ENCODE measurements at regions not wholly inside any gene's neighbourhood (a gene's known extent, or its start where the extent isn't known, plus 50 kb on each side); places are given as distances from the start of the nearest gene placed in this dataset.

GRCh38 chr11:116458546-116458945, 314.2 kb downstream of the BUD13 start:
- TF ChIP-seq CTCF (IDR thresholded peaks at IDR 0.05; ENCODE audit: unreplicated experiment) = no peak
- H3K4me1 Mint-ChIP-seq (ENCODE audit: low read depth) = peaks cover 8% of the 10 kb centered on the region
- DNase-seq (ENCODE audit: low spot score, unreplicated experiment) = no peak
- no peaks in the 10 kb centered on the region for H3K9me3 Mint-ChIP-seq (ENCODE audit: low read depth)
- H3K27me3 Mint-ChIP-seq = peaks cover 21% of the 10 kb centered on the region
- no peak overlapping the region for H3K27ac Mint-ChIP-seq
- no peak overlapping the region for H3K4me3 Mint-ChIP-seq (ENCODE audit: low read depth)
- no peaks in the 10 kb centered on the region for H3K36me3 Mint-ChIP-seq (ENCODE audit: insufficient read depth)

- Mint-ChIP-seq H3K27ac (no peak overlapping the region), H3K27me3 (peaks cover 17% of the 10 kb centered on the region), H3K36me3 (ENCODE audit: insufficient read depth) (no peaks in the 10 kb centered on the region), H3K9me3 (ENCODE audit: low read depth) (no peaks in the 10 kb centered on the region), H3K4me1 (ENCODE audit: low read depth) (peaks cover 8% of the 10 kb centered on the region), H3K4me3 (ENCODE audit: low read depth) (no peak overlapping the region)
- no peak for TF ChIP-seq CTCF (IDR thresholded peaks at IDR 0.05; ENCODE audit: unreplicated experiment)
- DNase-seq (ENCODE audit: low spot score, unreplicated experiment) = no peak
Measured at GRCh38 chr11:116457336-116458007, 315.3 kb downstream of the BUD13 start.

GRCh38 chr11:116454951-116455350, 317.8 kb downstream of the BUD13 start:
- Mint-ChIP-seq H3K27ac (no peak overlapping the region), H3K9me3 (ENCODE audit: low read depth) (peaks cover 7% of the 10 kb centered on the region), H3K4me1 (ENCODE audit: low read depth) (peaks cover 8% of the 10 kb centered on the region), H3K27me3 (peaks cover 15% of the 10 kb centered on the region), H3K36me3 (ENCODE audit: insufficient read depth) (no peaks in the 10 kb centered on the region), H3K4me3 (ENCODE audit: low read depth) (no peak overlapping the region)
- DNase-seq (ENCODE audit: low spot score, unreplicated experiment) = no peak
- TF ChIP-seq CTCF (IDR thresholded peaks at IDR 0.05; ENCODE audit: unreplicated experiment) = no peak

- Mint-ChIP-seq H3K36me3 (ENCODE audit: insufficient read depth) (no peaks in the 10 kb centered on the region), H3K27me3 (peaks cover 15% of the 10 kb centered on the region), H3K4me3 (ENCODE audit: low read depth) (no peak overlapping the region), H3K9me3 (ENCODE audit: low read depth) (peaks cover 7% of the 10 kb centered on the region), H3K4me1 (ENCODE audit: low read depth) (peaks cover 5% of the 10 kb centered on the region), H3K27ac (no peak overlapping the region)
- DNase-seq (ENCODE audit: low spot score, unreplicated experiment) = peak; percentile 26
- peak; percentile 67 for TF ChIP-seq CTCF (IDR thresholded peaks at IDR 0.05; ENCODE audit: unreplicated experiment)
Measured at GRCh38 chr11:116454020-116454645, 318.7 kb downstream of the BUD13 start.

- H3K27me3 Mint-ChIP-seq = peaks cover 12% of the 10 kb centered on the region
- DNase-seq (ENCODE audit: low spot score, unreplicated experiment) = no peak
- H3K9me3 Mint-ChIP-seq (ENCODE audit: low read depth) = peaks cover 7% of the 10 kb centered on the region
- no peaks in the 10 kb centered on the region for H3K36me3 Mint-ChIP-seq (ENCODE audit: insufficient read depth)
- no peak for TF ChIP-seq CTCF (IDR thresholded peaks at IDR 0.05; ENCODE audit: unreplicated experiment)
- H3K4me3 Mint-ChIP-seq (ENCODE audit: low read depth) = no peak overlapping the region
- peaks cover under 1% of the 10 kb centered on the region for H3K4me1 Mint-ChIP-seq (ENCODE audit: low read depth)
- no peak overlapping the region for H3K27ac Mint-ChIP-seq
Measured at GRCh38 chr11:116452461-116452860, 320.3 kb downstream of the BUD13 start.

Measured in progenitor cell of endocrine pancreas (in vitro differentiated cells).